OCI-LY1 (cell line): ENCODE measurements at regions not wholly inside any gene's neighbourhood (a gene's known extent, or its start where the extent isn't known, plus 50 kb on each side); places are given as distances from the start of the nearest gene placed in this dataset.

Experiments used
- CTCF ChIP-seq: fragments of 200-600 bp; sonication (generic), shearing (Covaris generic); IDR thresholded peaks from 2 replicates; pipeline ENCODE4 v1.5.1; 2017; ENCODE audit warnings: mild to moderate bottlenecking, antibody characterized with exemption, low read length, moderate library complexity, mixed read lengths
- EZH2 ChIP-seq: fragments of 200-600 bp; sonication (generic), shearing (Covaris generic); IDR thresholded peaks from 2 replicates; pipeline ENCODE4 v1.8.0; 2017; ENCODE audit warnings: borderline replicate concordance, mixed run types, mild to moderate bottlenecking, antibody characterized with exemption, low read length, moderate library complexity, mixed read lengths

DNA sequence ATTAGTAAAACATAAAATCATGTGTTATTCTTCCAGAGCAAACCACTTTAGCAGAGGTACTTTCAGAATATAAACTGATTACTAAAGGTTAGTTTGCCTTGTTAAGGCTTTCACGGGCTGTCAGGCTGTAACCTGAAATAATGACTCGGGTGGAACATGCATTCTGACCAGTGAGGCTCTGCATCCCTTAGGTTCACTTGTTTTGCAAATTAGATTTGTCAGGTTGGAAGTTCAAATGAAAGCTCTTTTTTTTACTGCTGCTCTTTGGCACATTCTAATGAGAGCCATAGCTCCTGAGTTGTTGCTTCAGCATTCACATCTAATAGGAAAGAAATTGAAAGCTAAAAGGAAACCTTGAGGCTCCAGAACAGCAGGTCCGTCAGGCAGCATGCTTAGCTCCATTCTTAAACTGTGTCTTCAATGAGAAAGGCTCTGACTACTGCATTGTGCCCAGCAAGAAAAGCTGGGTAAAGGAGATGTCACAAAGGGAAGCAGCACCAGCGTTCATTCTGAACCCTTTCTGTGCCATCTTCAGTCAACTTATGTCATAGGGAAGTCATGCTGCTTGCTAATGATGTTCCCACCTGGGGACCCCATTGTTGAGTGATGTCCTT is 445.5 kb upstream of the FBXO33 start:
- TF ChIP-seq EZH2 (no peak), CTCF (no peak)
